ENCODE measurements at regions not wholly inside any gene's neighbourhood (a gene's known extent, or its start where the extent isn't known, plus 50 kb on each side); places are given as distances from the start of the nearest gene placed in this dataset.
A peak's percentile ranks its signal among the peaks of the same experiment; 100 is the strongest.

DNA sequence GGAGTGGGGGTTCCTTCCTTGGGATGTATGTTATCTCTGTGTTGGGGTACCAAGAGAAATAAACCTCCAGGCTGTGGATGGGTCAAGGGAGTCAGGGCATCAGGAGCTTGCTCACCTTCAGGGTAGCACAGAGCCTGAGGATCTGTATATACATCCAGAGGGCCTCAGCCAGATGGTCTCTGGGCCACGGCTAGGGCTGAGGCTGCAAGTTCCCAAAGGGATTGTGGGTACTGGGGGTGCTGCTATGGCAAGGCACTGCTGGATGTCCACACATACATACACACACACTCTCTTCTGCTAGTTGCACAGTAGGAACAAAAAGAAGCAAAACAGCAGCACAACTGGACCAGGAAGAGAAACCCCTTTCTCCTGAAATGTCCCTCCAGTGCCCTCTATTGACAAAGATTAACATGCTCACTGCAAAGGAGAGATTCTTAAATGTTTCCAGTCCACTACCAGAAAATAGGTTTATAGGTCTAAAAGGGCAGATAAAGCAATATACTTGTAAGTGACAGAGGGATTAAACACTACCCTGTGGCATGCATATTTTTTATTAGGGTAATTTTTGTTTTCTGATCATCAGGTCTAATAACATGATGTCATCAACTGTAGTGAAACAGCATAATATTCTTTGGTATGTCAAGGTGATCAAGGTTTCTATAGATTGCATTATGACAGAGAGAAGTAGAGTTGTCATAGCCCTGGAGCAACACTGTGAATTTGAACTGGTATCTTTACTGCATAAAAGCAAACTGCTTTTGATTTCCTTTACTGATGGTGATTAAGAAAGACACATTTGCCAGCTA is 56.3 kb upstream of the KCNN2 start:
- WGBS, 4 donors, result 83 to 100% (median 100%) methylated on average over 1 of the region's 1 CpG; no CpG with 5 or more reads in 1 of the 4 donors
- intact Hi-C loops (cut with DNase I), result no loop called here
- no peak for TF ChIP-seq POLR2A (IDR thresholded peaks at IDR 0.05)
- TF ChIP-seq, protein P1, sequence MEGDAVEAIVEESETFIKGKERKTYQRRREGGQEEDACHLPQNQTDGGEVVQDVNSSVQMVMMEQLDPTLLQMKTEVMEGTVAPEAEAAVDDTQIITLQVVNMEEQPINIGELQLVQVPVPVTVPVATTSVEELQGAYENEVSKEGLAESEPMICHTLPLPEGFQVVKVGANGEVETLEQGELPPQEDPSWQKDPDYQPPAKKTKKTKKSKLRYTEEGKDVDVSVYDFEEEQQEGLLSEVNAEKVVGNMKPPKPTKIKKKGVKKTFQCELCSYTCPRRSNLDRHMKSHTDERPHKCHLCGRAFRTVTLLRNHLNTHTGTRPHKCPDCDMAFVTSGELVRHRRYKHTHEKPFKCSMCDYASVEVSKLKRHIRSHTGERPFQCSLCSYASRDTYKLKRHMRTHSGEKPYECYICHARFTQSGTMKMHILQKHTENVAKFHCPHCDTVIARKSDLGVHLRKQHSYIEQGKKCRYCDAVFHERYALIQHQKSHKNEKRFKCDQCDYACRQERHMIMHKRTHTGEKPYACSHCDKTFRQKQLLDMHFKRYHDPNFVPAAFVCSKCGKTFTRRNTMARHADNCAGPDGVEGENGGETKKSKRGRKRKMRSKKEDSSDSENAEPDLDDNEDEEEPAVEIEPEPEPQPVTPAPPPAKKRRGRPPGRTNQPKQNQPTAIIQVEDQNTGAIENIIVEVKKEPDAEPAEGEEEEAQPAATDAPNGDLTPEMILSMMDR (IDR thresholded peaks at IDR 0.05), result peak in 3 of 6 experiments; percentile 11 to 34 (median 33)

DNA sequence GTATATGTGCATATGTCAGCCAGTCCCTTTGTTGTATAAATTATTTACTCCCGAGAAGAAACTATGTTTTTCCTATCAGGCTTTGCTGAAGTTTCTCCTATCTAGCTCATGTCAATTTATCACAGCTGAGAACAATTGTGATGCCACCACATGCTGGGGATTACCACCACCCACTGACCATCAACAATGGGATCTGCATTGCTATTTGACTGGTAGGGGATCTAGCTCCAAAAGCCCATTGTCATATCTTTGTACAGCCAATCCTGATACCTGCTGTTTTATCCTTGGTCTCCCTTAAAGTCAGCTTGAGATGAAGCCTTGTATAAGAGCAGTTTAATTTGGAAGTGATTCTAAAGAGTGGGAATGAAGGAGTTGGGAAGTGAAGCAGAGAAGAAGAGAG is 53.9 kb upstream of the KCNN2 start:
- DNase-seq, result no peak
- Histone ChIP-seq H3K27ac (no peak overlapping the region), H3K9me3 (replicated peaks in 1 of 3) (no peaks in the 10 kb centered on the region), H3K27me3 (no peaks in the 10 kb centered on the region), H3K4me1 (replicated peaks in 1 of 2) (no peaks in the 10 kb centered on the region), H3K4me3 (no peak overlapping the region), H3K36me3 (replicated peaks in 1 of 2) (no peaks in the 10 kb centered on the region)
- TF ChIP-seq, protein P1 (IDR thresholded peaks at IDR 0.05), result no peak
- no peak for TF ChIP-seq POLR2A (IDR thresholded peaks at IDR 0.05)
- intact Hi-C loops (cut with DNase I), result no loop called here
- 68 to 91% (median 77%) methylated on average over 1 of the region's 1 CpG for WGBS, 4 donors

More for the DNA sequence above, 56.3 kb upstream of the KCNN2 start:
- no peaks in the 10 kb centered on the region for H3K9me3 ChIP-seq (replicated peaks in 1 of 3)
- no peaks in the 10 kb centered on the region for H3K4me1 ChIP-seq (replicated peaks in 1 of 2)
- no peaks in the 10 kb centered on the region for H3K36me3 ChIP-seq (replicated peaks in 1 of 2)
- no peak for DNase-seq
- H3K27me3 ChIP-seq, result peaks cover 3% of the 10 kb centered on the region
- H3K27ac ChIP-seq, result no peak overlapping the region
- no peak overlapping the region for H3K4me3 ChIP-seq

DNA sequence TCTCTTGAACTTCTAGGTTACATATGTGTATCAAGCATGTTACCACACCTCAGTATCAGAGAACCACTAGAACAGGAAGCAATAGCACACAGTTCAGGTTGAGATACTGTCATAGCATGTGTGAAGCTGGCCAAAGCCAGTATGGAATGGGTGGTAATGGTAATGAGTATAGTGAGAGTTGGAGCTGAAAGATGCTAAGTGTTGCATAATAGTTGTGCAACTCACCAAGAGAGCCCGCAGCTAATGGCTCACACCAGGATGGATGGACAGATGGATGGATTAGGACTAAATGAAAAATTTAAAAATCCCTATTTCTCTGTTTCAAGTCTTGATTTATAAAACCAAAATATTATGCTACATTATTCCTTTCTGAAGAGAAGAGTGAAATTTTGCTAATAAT is 53.4 kb upstream of the KCNN2 start:
- intact Hi-C loops (cut with DNase I), result no loop called here
- WGBS, 4 donors, result 84 to 97% (median 90%) methylated on average over 1 of the region's 1 CpG
- no peak for DNase-seq

DNA sequence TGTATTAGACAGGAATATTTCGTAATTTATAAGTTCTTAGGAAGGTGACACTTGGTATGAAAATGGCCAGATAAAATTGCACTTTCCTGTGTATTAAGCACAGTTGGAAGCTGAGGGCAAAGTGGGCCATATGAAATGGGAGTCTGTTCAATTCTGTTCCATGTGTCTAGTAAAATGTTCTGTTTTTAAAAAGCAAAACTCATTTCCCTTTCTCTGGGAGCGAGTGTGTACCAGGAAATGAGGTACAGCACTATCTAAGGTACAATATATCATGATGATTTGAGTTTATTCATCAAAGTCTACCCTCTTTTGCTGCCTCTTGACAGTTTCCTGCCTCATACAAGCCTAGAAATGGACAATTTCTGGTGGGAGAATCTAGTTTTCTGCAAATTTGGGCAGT is 51.2 kb upstream of the KCNN2 start:
- H3K27ac ChIP-seq, result no peak overlapping the region
- WGBS, 4 donors, result 58 to 69% (median 60%) methylated on average over 2 of the region's 2 CpGs

More for the DNA sequence above, 53.4 kb upstream of the KCNN2 start:
- TF ChIP-seq POLR2A (IDR thresholded peaks at IDR 0.05), result no peak
- TF ChIP-seq, protein P1 (IDR thresholded peaks at IDR 0.05), result no peak
- Histone ChIP-seq H3K4me3 (no peak overlapping the region), H3K9me3 (replicated peaks in 1 of 3) (no peaks in the 10 kb centered on the region), H3K36me3 (replicated peaks in 1 of 2) (no peaks in the 10 kb centered on the region), H3K27ac (no peak overlapping the region), H3K27me3 (no peaks in the 10 kb centered on the region), H3K4me1 (replicated peaks in 1 of 2) (no peaks in the 10 kb centered on the region)

More for the DNA sequence above, 51.2 kb upstream of the KCNN2 start:
- intact Hi-C loops (cut with DNase I), result no loop called here
- Histone ChIP-seq H3K9me3 (replicated peaks in 1 of 3) (no peaks in the 10 kb centered on the region), H3K27me3 (no peaks in the 10 kb centered on the region), H3K4me1 (replicated peaks in 1 of 2) (no peaks in the 10 kb centered on the region), H3K36me3 (replicated peaks in 1 of 2) (no peaks in the 10 kb centered on the region), H3K4me3 (no peak overlapping the region)
- no peak for TF ChIP-seq POLR2A (IDR thresholded peaks at IDR 0.05)
- TF ChIP-seq, protein P1 (IDR thresholded peaks at IDR 0.05), result no peak
- no peak for DNase-seq
